ENCODE measurements at regions not wholly inside any gene's neighbourhood (a gene's known extent, or its start where the extent isn't known, plus 50 kb on each side); places are given as distances from the start of the nearest gene placed in this dataset.

GRCh38 chr4:184313058-184313581 lies 95.4 kb upstream of the ENPP6 start:
- intact Hi-C loops (cut with micrococcal nuclease), result no loop called here
- no peak for DNase-seq (ENCODE audit: unreplicated experiment)
- ChIA-PET POLR2A (interaction anchor here (0.8 kb wide), 1 partner anchor 225 kb away, joined by 3 read pairs; no protein-coding TSS in a partner anchor), CTCF (no interaction called here)
- BruUV-seq (replicated peaks), result no TSS peak
- no peak overlapping the region for H3K27ac Mint-ChIP-seq (ENCODE audit: low read depth, unreplicated experiment)
- peaks cover 7% of the 10 kb centered on the region for H3K36me3 Mint-ChIP-seq (ENCODE audit: insufficient read depth, unreplicated experiment)
- no peak overlapping the region for H3K4me3 Mint-ChIP-seq (ENCODE audit: unreplicated experiment)
- no peak for TF ChIP-seq CTCF (IDR thresholded peaks at IDR 0.05; ENCODE audit: unreplicated experiment)
- peaks cover 15% of the 10 kb centered on the region for H3K4me1 Mint-ChIP-seq (ENCODE audit: insufficient read depth, unreplicated experiment)
- H3K9me3 Mint-ChIP-seq (ENCODE audit: unreplicated experiment), result no peaks in the 10 kb centered on the region
- no peaks in the 10 kb centered on the region for H3K27me3 Mint-ChIP-seq (ENCODE audit: insufficient read depth, unreplicated experiment)

- ChIA-PET POLR2A (interaction anchor here (0.6 kb wide), 1 partner anchor 8 kb away, joined by 3 read pairs; no protein-coding TSS in a partner anchor), CTCF (interaction anchor here (0.8 kb wide), 1 partner anchor 69 kb away, joined by 3 read pairs; no protein-coding TSS in a partner anchor)
- Mint-ChIP-seq H3K27ac (ENCODE audit: low read depth, unreplicated experiment) (no peak overlapping the region), H3K4me1 (ENCODE audit: insufficient read depth, unreplicated experiment) (peaks cover 15% of the 10 kb centered on the region), H3K36me3 (ENCODE audit: insufficient read depth, unreplicated experiment) (peaks cover 7% of the 10 kb centered on the region), H3K9me3 (ENCODE audit: unreplicated experiment) (no peaks in the 10 kb centered on the region), H3K27me3 (ENCODE audit: insufficient read depth, unreplicated experiment) (no peaks in the 10 kb centered on the region), H3K4me3 (ENCODE audit: unreplicated experiment) (no peak overlapping the region)
- no peak for TF ChIP-seq CTCF (IDR thresholded peaks at IDR 0.05; ENCODE audit: unreplicated experiment)
- no TSS peak for BruUV-seq (replicated peaks)
- no peak for DNase-seq (ENCODE audit: unreplicated experiment)
- intact Hi-C loops (cut with micrococcal nuclease), result no loop called here
Observed at GRCh38 chr4:184312126-184312525, 94.5 kb upstream of the ENPP6 start.

GRCh38 chr4:184310881-184311709 lies 93.4 kb upstream of the ENPP6 start:
- CTCF ChIA-PET, result interaction anchor here (0.8 to 1.0 kb wide), 2 partner anchors 10 to 70 kb away, joined by 3 read pairs; no protein-coding TSS in a partner anchor
- POLR2A ChIA-PET, result interaction anchor here (1.3 kb wide), 1 partner anchor 17 kb away, joined by 5 read pairs; no protein-coding TSS in a partner anchor
- Mint-ChIP-seq H3K27ac (ENCODE audit: low read depth, unreplicated experiment) (no peak overlapping the region), H3K9me3 (ENCODE audit: unreplicated experiment) (no peaks in the 10 kb centered on the region), H3K36me3 (ENCODE audit: insufficient read depth, unreplicated experiment) (peaks cover 7% of the 10 kb centered on the region), H3K4me3 (ENCODE audit: unreplicated experiment) (no peak overlapping the region), H3K27me3 (ENCODE audit: insufficient read depth, unreplicated experiment) (no peaks in the 10 kb centered on the region), H3K4me1 (ENCODE audit: insufficient read depth, unreplicated experiment) (peaks cover 15% of the 10 kb centered on the region)
- no peak for TF ChIP-seq CTCF (IDR thresholded peaks at IDR 0.05; ENCODE audit: unreplicated experiment)
- no peak for DNase-seq (ENCODE audit: unreplicated experiment)
- intact Hi-C loops (cut with micrococcal nuclease), result no loop called here
- no TSS peak for BruUV-seq (replicated peaks)

- CTCF ChIA-PET, result no interaction called here
- Mint-ChIP-seq H3K27me3 (ENCODE audit: insufficient read depth, unreplicated experiment) (no peaks in the 10 kb centered on the region), H3K36me3 (ENCODE audit: insufficient read depth, unreplicated experiment) (peaks cover 7% of the 10 kb centered on the region), H3K9me3 (ENCODE audit: unreplicated experiment) (no peaks in the 10 kb centered on the region), H3K4me1 (ENCODE audit: insufficient read depth, unreplicated experiment) (peaks cover 15% of the 10 kb centered on the region), H3K4me3 (ENCODE audit: unreplicated experiment) (no peak overlapping the region), H3K27ac (ENCODE audit: low read depth, unreplicated experiment) (no peak overlapping the region)
- no TSS peak for BruUV-seq (replicated peaks)
- intact Hi-C loops (cut with micrococcal nuclease), result no loop called here
- peak; percentile 47 for DNase-seq (ENCODE audit: unreplicated experiment)
- POLR2A ChIA-PET, result interaction anchor here (1.3 kb wide), 1 partner anchor 18 kb away, joined by 5 read pairs; no protein-coding TSS in a partner anchor
- TF ChIP-seq CTCF (IDR thresholded peaks at IDR 0.05; ENCODE audit: unreplicated experiment), result no peak
Observed at GRCh38 chr4:184310171-184310567, 92.5 kb upstream of the ENPP6 start.

Measured in MCF 10A (cell line).